ENCODE measurements at regions not wholly inside any gene's neighbourhood (a gene's known extent, or its start where the extent isn't known, plus 50 kb on each side); places are given as distances from the start of the nearest gene placed in this dataset.

DNA sequence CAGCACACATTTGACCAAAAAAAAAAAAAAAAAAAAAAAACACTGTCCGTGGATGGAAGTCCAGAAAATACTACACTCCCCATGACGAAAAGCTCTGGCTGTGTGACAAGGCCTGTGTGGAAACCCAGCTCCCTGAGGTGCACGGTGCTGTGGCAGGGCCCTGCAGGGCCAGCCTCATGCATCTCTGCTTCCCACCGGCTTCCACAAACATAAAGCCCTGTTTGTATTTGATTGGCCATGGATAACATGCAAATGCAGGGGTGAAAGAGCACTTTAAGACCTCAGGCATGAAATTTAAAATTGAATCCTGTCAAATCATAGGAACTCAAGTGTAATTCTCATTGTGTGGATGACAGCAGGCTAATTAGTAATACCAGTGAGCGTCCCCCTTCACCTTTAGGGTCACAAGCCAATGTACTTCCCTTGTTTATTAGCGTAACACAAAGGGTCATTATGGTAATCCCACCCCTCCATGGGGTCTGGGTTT, 757.2 kb downstream of the GALR1 start:
- TF ChIP-seq SNAI2 (CRISPR knock-in tag; IDR thresholded peaks at IDR 0.05) = no peak
- ATAC-seq = no peak

DNA sequence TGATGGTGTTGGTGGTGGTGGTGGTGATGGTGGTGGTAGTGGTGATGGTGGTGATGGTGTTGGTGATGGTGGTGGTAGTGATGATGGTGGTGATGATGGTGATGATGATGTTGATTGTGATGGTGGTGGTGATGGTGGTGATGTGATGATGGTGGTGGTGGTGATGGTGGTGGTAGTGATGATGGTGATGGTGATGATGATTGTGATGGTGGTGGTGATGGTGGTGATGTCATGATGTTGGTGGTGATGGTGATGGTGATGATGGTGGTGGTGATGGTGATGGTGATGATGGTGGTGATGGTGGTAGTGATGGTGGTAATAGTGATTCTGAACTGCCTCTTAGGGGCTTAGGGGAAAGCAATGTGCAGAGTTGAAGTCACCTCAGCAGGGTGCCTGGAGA, 760.7 kb downstream of the GALR1 start:
- TF ChIP-seq ZFP3 (CRISPR knock-in tag; IDR thresholded peaks at IDR 0.05) (no peak), ARNTL (CRISPR knock-in tag; IDR thresholded peaks at IDR 0.05; ENCODE audit: borderline replicate concordance, low read depth) (no peak), ZC3H10 (CRISPR knock-in tag; IDR thresholded peaks at IDR 0.05) (no peak), ZNF8 (CRISPR knock-in tag; IDR thresholded peaks at IDR 0.05) (no peak), OSR1 (CRISPR knock-in tag; IDR thresholded peaks at IDR 0.05) (no peak), CSDC2 (CRISPR knock-in tag; IDR thresholded peaks at IDR 0.05) (no peak), RARB (CRISPR knock-in tag; IDR thresholded peaks at IDR 0.05) (no peak), ZNF70 (CRISPR knock-in tag; IDR thresholded peaks at IDR 0.05) (no peak), TCF4 (CRISPR knock-in tag; IDR thresholded peaks at IDR 0.05; ENCODE audit: borderline replicate concordance) (no peak), BACH2 (CRISPR knock-in tag; IDR thresholded peaks at IDR 0.05; ENCODE audit: borderline replicate concordance) (no peak), GLIS3 (CRISPR knock-in tag; IDR thresholded peaks at IDR 0.05) (no peak), PPARA (CRISPR knock-in tag; IDR thresholded peaks at IDR 0.05; ENCODE audit: borderline replicate concordance) (no peak), SNAI2 (CRISPR knock-in tag; IDR thresholded peaks at IDR 0.05) (no peak)
- TF ChIP-seq, protein P1, sequence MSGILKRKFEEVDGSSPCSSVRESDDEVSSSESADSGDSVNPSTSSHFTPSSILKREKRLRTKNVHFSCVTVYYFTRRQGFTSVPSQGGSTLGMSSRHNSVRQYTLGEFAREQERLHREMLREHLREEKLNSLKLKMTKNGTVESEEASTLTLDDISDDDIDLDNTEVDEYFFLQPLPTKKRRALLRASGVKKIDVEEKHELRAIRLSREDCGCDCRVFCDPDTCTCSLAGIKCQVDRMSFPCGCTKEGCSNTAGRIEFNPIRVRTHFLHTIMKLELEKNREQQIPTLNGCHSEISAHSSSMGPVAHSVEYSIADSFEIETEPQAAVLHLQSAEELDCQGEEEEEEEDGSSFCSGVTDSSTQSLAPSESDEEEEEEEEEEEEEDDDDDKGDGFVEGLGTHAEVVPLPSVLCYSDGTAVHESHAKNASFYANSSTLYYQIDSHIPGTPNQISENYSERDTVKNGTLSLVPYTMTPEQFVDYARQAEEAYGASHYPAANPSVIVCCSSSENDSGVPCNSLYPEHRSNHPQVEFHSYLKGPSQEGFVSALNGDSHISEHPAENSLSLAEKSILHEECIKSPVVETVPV (CRISPR knock-in tag; IDR thresholded peaks at IDR 0.05) = no peak
- TF ChIP-seq, protein P2, sequence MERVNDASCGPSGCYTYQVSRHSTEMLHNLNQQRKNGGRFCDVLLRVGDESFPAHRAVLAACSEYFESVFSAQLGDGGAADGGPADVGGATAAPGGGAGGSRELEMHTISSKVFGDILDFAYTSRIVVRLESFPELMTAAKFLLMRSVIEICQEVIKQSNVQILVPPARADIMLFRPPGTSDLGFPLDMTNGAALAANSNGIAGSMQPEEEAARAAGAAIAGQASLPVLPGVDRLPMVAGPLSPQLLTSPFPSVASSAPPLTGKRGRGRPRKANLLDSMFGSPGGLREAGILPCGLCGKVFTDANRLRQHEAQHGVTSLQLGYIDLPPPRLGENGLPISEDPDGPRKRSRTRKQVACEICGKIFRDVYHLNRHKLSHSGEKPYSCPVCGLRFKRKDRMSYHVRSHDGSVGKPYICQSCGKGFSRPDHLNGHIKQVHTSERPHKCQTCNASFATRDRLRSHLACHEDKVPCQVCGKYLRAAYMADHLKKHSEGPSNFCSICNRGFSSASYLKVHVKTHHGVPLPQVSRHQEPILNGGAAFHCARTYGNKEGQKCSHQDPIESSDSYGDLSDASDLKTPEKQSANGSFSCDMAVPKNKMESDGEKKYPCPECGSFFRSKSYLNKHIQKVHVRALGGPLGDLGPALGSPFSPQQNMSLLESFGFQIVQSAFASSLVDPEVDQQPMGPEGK (CRISPR knock-in tag; IDR thresholded peaks at IDR 0.05; ENCODE audit: borderline replicate concordance) = no peak
- TF ChIP-seq, protein P3, sequence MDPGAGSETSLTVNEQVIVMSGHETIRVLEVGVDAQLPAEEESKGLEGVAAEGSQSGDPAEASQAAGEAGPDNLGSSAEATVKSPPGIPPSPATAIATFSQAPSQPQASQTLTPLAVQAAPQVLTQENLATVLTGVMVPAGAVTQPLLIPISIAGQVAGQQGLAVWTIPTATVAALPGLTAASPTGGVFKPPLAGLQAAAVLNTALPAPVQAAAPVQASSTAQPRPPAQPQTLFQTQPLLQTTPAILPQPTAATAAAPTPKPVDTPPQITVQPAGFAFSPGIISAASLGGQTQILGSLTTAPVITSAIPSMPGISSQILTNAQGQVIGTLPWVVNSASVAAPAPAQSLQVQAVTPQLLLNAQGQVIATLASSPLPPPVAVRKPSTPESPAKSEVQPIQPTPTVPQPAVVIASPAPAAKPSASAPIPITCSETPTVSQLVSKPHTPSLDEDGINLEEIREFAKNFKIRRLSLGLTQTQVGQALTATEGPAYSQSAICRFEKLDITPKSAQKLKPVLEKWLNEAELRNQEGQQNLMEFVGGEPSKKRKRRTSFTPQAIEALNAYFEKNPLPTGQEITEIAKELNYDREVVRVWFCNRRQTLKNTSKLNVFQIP (CRISPR knock-in tag; IDR thresholded peaks at IDR 0.05; ENCODE audit: borderline replicate concordance, low read depth) = no peak
- no peak for ATAC-seq

DNA sequence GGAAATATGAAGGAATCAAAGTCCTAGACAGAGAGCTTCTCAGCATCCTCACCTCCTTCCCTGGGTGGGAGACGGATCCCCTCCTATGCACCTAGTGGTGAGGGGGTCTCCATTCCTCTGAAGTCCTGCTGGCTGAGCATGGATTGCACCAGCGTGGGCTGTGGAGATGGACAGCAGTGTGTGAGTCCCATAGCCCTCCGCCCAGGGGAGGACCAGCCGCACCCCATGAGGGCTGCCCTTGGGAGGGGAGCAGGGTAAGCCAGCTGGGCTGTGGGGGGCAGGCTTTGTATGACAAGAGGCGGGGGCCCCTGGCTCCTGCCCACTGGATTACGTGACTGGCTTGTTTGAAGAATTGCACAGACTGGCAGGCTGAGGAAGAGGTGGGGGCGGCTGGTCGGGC, 768.2 kb downstream of the GALR1 start:
- ATAC-seq = no peak
- no peak for TF ChIP-seq GLIS3 (CRISPR knock-in tag; IDR thresholded peaks at IDR 0.05)
- TF ChIP-seq, protein P4, sequence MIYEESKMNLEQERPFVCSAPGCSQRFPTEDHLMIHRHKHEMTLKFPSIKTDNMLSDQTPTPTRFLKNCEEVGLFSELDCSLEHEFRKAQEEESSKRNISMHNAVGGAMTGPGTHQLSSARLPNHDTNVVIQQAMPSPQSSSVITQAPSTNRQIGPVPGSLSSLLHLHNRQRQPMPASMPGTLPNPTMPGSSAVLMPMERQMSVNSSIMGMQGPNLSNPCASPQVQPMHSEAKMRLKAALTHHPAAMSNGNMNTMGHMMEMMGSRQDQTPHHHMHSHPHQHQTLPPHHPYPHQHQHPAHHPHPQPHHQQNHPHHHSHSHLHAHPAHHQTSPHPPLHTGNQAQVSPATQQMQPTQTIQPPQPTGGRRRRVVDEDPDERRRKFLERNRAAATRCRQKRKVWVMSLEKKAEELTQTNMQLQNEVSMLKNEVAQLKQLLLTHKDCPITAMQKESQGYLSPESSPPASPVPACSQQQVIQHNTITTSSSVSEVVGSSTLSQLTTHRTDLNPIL (CRISPR knock-in tag; IDR thresholded peaks at IDR 0.05; ENCODE audit: low read depth) = no peak
- no peak for TF ChIP-seq CSDC2 (CRISPR knock-in tag; IDR thresholded peaks at IDR 0.05)
- no peak for TF ChIP-seq TOX (CRISPR knock-in tag; IDR thresholded peaks at IDR 0.05; ENCODE audit: borderline replicate concordance)
- no peak for TF ChIP-seq OSR1 (CRISPR knock-in tag; IDR thresholded peaks at IDR 0.05)
- TF ChIP-seq PPARA (CRISPR knock-in tag; IDR thresholded peaks at IDR 0.05; ENCODE audit: borderline replicate concordance) = no peak
- no peak for TF ChIP-seq ZFP30 (CRISPR knock-in tag; IDR thresholded peaks at IDR 0.05)
- TF ChIP-seq, protein P5, sequence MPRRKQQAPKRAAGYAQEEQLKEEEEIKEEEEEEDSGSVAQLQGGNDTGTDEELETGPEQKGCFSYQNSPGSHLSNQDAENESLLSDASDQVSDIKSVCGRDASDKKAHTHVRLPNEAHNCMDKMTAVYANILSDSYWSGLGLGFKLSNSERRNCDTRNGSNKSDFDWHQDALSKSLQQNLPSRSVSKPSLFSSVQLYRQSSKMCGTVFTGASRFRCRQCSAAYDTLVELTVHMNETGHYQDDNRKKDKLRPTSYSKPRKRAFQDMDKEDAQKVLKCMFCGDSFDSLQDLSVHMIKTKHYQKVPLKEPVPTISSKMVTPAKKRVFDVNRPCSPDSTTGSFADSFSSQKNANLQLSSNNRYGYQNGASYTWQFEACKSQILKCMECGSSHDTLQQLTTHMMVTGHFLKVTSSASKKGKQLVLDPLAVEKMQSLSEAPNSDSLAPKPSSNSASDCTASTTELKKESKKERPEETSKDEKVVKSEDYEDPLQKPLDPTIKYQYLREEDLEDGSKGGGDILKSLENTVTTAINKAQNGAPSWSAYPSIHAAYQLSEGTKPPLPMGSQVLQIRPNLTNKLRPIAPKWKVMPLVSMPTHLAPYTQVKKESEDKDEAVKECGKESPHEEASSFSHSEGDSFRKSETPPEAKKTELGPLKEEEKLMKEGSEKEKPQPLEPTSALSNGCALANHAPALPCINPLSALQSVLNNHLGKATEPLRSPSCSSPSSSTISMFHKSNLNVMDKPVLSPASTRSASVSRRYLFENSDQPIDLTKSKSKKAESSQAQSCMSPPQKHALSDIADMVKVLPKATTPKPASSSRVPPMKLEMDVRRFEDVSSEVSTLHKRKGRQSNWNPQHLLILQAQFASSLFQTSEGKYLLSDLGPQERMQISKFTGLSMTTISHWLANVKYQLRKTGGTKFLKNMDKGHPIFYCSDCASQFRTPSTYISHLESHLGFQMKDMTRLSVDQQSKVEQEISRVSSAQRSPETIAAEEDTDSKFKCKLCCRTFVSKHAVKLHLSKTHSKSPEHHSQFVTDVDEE (CRISPR knock-in tag; IDR thresholded peaks at IDR 0.05) = no peak
- TF ChIP-seq ZNF70 (CRISPR knock-in tag; IDR thresholded peaks at IDR 0.05) = no peak
- TF ChIP-seq, protein P1 (CRISPR knock-in tag; IDR thresholded peaks at IDR 0.05) = no peak
- no peak for TF ChIP-seq ZNF565 (CRISPR knock-in tag; conservative IDR thresholded peaks at IDR 0.05; ENCODE audit: low read depth)
- no peak for TF ChIP-seq ISL1 (CRISPR knock-in tag; IDR thresholded peaks at IDR 0.05)
- no peak for TF ChIP-seq BACH2 (CRISPR knock-in tag; IDR thresholded peaks at IDR 0.05; ENCODE audit: borderline replicate concordance)
- TF ChIP-seq TCF4 (CRISPR knock-in tag; IDR thresholded peaks at IDR 0.05; ENCODE audit: borderline replicate concordance) = no peak
- TF ChIP-seq SNAI2 (CRISPR knock-in tag; IDR thresholded peaks at IDR 0.05) = no peak
- TF ChIP-seq RARB (CRISPR knock-in tag; IDR thresholded peaks at IDR 0.05) = no peak
- no peak for TF ChIP-seq ZNF8 (CRISPR knock-in tag; IDR thresholded peaks at IDR 0.05)
